Pancreas (tissue), 10 donors: ENCODE measurements at regions not wholly inside any gene's neighbourhood (a gene's known extent, or its start where the extent isn't known, plus 50 kb on each side); places are given as distances from the start of the nearest gene placed in this dataset.

Experiments
- ATAC-seq, 4 donors: fragments of 200-7000 bp; cut with Tn5 transposase; one replicate each; pipeline versions ENCODE4 v1.8.0 to v1.9.1; 2020; ENCODE audit warnings: mild to moderate bottlenecking in 4 of 4, moderate library complexity in 4 of 4
- DNase-seq, 6 donors: peaks; one replicate each; pipeline ENCODE4 v3.0.0-alpha.2; 2020
- FAIRE-seq: peaks from 2 replicates; lab custom pipeline; 2012; peaks lifted over from hg19 to GRCh38; lab: Jason Lieb, UNC
- H3K27ac ChIP-seq, 4 donors: fragments of 200-600 bp; sonication (generic); 1 replicate in 3 of 4; 2 replicates in 1 of 4; pipeline versions ENCODE4 v1.5.0 to v1.8.0; 2020
- H3K27me3 ChIP-seq, 4 donors: fragments of 200-600 bp; one replicate each; pipeline ENCODE4 v1.8.0; 2021
- H3K36me3 ChIP-seq, 3 donors: fragments of 200-600 bp; sonication (generic) in 1 of 3; one replicate each; pipeline versions ENCODE4 v1.5.0 to v1.8.0; 2020 to 2021
- H3K4me1 ChIP-seq, 3 donors: fragments of 200-600 bp; one replicate each; pipeline ENCODE4 v1.8.0; 2021
- H3K4me3 ChIP-seq, 4 donors: fragments of 200-600 bp; sonication (generic) in 2 of 4; one replicate each; pipeline versions ENCODE4 v1.5.0 to v1.8.0; 2020 to 2021
- H3K9me3 ChIP-seq, 4 donors: fragments of 200-600 bp; one replicate each; pipeline ENCODE4 v1.8.0; 2021
- WGBS, 2 donors: extraction: QIAGEN DNeasy Blood & Tissue Kit; methylation state at CpG; one replicate each; pipeline ENCODE4 v1.1.7; 2013; 5-methylcytosine and 5-hydroxymethylcytosine counted together
- intact Hi-C, 3 donors: fragments of 100-400 bp; cut with DNase I; formaldehyde crosslinking; loops; one replicate each; pipeline versions ENCODE4 v1.11.1 to v1.14.2; 2022
- TF ChIP-seq, protein P1 (sequence below), 4 donors: fragments of 200-600 bp; sonication (generic) in 3 of 4; IDR thresholded peaks; one replicate each; pipeline versions ENCODE4 v1.5.0 to v1.8.0; 2021; ENCODE audit warnings: antibody characterized with exemption in 4 of 4
- donor health status: healthy with polysubstance abuse.
- donor health status: DM: no; HTN: no; CAD: no; lungs with moderate emphysema.
- donor health status: DM: no; HTN: no; CAD: no.
- donor health status: control.
- donor health status: control.
- donor health status: Bipolar disorder and iron deficiency.
- donor health status: DM: yes; HTN: yes; CAD: no.
- donor health status: DM: no; HTN: no; CAD: no.
- donor health status: DM: no; HTN: no; CAD: no.
- donor health status: DM: yes; HTN: yes; CAD: no.

GRCh38 chr16:49161191-49161590 is 120.4 kb downstream of the CBLN1 start:
- Histone ChIP-seq H3K4me3 (no peak overlapping the region), H3K4me1 (no peaks in the 10 kb centered on the region), H3K36me3 (no peaks in the 10 kb centered on the region), H3K27me3 (peaks cover 0 to 9% (median 0%) of the 10 kb centered on the region in 4 donors), H3K27ac (no peak overlapping the region), H3K9me3 (no peaks in the 10 kb centered on the region)
- no peak for ATAC-seq
- TF ChIP-seq, protein P1, sequence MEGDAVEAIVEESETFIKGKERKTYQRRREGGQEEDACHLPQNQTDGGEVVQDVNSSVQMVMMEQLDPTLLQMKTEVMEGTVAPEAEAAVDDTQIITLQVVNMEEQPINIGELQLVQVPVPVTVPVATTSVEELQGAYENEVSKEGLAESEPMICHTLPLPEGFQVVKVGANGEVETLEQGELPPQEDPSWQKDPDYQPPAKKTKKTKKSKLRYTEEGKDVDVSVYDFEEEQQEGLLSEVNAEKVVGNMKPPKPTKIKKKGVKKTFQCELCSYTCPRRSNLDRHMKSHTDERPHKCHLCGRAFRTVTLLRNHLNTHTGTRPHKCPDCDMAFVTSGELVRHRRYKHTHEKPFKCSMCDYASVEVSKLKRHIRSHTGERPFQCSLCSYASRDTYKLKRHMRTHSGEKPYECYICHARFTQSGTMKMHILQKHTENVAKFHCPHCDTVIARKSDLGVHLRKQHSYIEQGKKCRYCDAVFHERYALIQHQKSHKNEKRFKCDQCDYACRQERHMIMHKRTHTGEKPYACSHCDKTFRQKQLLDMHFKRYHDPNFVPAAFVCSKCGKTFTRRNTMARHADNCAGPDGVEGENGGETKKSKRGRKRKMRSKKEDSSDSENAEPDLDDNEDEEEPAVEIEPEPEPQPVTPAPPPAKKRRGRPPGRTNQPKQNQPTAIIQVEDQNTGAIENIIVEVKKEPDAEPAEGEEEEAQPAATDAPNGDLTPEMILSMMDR (IDR thresholded peaks at IDR 0.05) = no peak
- WGBS, 2 donors = 69 to 73% methylated on average over 2 of the region's 2 CpGs
- no peak for DNase-seq
- FAIRE-seq = no peak
- intact Hi-C loops = no loop called here

- TF ChIP-seq, protein P1 (IDR thresholded peaks at IDR 0.05) = no peak
- 9 to 18% methylated on average over 2 of the region's 2 CpGs for WGBS, 2 donors
- DNase-seq (peak in 2 of 6 donors; percentile 15 to 17), ATAC-seq (peak in 1 of 4 donors; percentile 47), FAIRE-seq (no peak)
- Histone ChIP-seq H3K9me3 (no peaks in the 10 kb centered on the region), H3K36me3 (no peaks in the 10 kb centered on the region), H3K4me1 (no peaks in the 10 kb centered on the region), H3K27ac (no peak overlapping the region), H3K4me3 (no peak overlapping the region), H3K27me3 (no peaks in the 10 kb centered on the region)
- intact Hi-C loops = no loop called here
Measured at GRCh38 chr16:49158029-49158642, 123.5 kb downstream of the CBLN1 start.

DNA sequence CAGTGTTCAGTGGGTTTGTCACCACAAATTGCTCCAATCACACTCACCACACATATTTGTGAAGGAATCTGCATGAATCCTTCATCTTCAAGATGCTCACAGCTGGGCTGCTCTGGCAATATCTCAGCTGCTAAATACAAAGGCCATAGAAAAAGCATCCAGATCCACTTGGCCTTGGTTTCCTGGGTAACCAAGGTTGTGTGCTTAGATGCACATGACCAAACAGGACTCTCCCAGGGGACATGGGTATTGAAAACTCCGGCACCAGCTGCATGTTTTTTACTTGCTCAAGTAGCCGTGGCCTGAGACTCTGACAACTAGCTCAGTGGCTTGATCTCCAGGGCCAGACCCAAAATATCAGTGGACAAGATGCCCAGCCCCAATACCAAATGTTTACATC is 131.3 kb downstream of the CBLN1 start:
- FAIRE-seq = no peak
- intact Hi-C loops = no loop called here
- WGBS, 2 donors = 35 to 48% methylated on average over 2 of the region's 2 CpGs
- no peaks in the 10 kb centered on the region for H3K27me3 ChIP-seq
- no peaks in the 10 kb centered on the region for H3K4me1 ChIP-seq
- ATAC-seq = no peak
- no peak overlapping the region for H3K27ac ChIP-seq
- H3K36me3 ChIP-seq = no peaks in the 10 kb centered on the region
- TF ChIP-seq, protein P1 (IDR thresholded peaks at IDR 0.05) = no peak
- no peak for DNase-seq
- no peak overlapping the region for H3K4me3 ChIP-seq
- no peaks in the 10 kb centered on the region for H3K9me3 ChIP-seq

GRCh38 chr16:49148410-49148809 is 133.2 kb downstream of the CBLN1 start:
- ATAC-seq = no peak
- H3K4me1 ChIP-seq = no peaks in the 10 kb centered on the region
- H3K27ac ChIP-seq = no peak overlapping the region
- no peak for DNase-seq
- no peaks in the 10 kb centered on the region for H3K27me3 ChIP-seq
- TF ChIP-seq, protein P1 (IDR thresholded peaks at IDR 0.05) = no peak
- H3K9me3 ChIP-seq = no peaks in the 10 kb centered on the region
- WGBS, 2 donors = 40 to 51% methylated on average over 4 of the region's 4 CpGs
- no peak overlapping the region for H3K4me3 ChIP-seq
- no peaks in the 10 kb centered on the region for H3K36me3 ChIP-seq
- FAIRE-seq = no peak
- intact Hi-C loops = no loop called here

DNA sequence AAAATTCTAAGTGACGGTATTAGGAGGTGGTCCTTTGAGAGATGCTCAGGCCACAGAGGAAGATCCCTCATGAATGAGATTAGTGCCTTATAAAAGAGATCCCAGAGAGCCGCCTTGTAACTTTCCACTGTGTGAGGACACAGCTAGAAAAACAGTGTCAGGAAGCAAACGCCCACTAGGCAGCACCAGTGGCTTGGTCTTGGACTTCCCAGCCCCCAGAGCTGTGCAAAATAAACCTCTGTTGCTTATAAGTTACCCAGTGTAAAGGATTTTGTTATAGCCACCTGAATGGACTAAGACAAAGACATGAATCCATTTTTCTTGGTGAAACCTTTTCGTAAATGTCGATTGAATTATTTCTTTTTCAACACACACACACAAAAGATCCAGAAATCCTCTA is 141.0 kb downstream of the CBLN1 start:
- Histone ChIP-seq H3K36me3 (no peaks in the 10 kb centered on the region), H3K27me3 (peaks cover 0 to 3% (median 0%) of the 10 kb centered on the region in 4 donors), H3K4me1 (no peaks in the 10 kb centered on the region), H3K4me3 (no peak overlapping the region), H3K27ac (no peak overlapping the region), H3K9me3 (no peaks in the 10 kb centered on the region)
- FAIRE-seq (no peak), ATAC-seq (no peak), DNase-seq (no peak)
- intact Hi-C loops = no loop called here
- TF ChIP-seq, protein P1 (IDR thresholded peaks at IDR 0.05) = no peak
- 43 to 57% methylated on average over 5 of the region's 5 CpGs for WGBS, 2 donors
